ENCODE measurements at regions not wholly inside any gene's neighbourhood (a gene's known extent, or its start where the extent isn't known, plus 50 kb on each side); places are given as distances from the start of the nearest gene placed in this dataset.

DNA sequence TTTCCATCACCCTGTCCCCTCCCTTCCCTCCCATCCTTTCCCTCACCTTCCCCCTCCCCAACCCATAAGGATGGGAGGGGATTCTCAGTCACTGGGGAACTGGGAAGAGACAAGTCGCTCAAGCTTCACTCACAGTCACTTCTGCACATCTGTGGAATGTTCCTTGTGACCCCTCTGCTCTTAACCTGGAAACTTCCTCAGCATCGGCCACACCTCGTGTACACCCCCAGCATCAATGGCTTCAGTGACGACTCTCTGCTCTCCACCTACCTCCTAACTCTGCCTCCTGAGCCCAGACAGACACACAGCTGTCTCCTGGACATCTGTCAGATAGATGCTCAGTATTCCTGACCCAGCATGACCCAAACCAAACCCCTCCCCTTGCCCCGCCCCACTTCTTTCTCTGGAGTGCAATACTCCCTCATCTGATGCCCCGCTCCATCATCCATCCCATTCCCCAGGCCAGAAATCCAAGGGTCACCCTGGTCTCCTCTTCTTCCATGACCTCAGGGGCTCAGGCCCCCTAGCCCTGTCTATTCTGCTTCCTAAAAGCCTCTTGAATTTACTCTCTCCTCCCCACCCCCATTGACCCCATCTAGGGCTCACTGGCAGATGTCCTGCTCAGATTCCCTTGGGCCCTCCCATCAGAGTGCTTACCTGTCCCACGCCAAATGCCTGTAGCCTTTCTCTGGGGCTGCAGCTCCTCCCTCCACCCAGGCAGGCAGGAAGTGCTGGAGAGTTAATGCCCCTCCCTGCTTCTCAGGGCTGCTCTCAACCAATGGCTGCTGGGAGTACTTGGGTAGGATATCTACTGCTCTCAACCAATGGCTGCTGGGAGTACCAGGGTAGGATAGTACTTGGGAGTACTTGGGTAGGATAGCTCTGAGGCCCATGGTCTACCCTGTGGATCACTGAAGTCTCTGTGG is 83.1 kb upstream of the CSF3R start:
- no peak for ATAC-seq (ENCODE audit: low read depth)
- no peaks in the 10 kb centered on the region for H3K9me3 ChIP-seq (ENCODE audit: control extremely low read depth in 1 of 3, control insufficient read depth in 2 of 3, insufficient read depth in 1 of 3, low read length in 2 of 3)
- Mint-ChIP-seq H3K27me3 (peaks cover 4% of the 10 kb centered on the region), H3K4me3 (no peak overlapping the region), H3K9me3 (ENCODE audit: insufficient read depth) (no peaks in the 10 kb centered on the region), H3K4me1 (no peaks in the 10 kb centered on the region), H3K27ac (no peak overlapping the region)
- H4K20me1 ChIP-seq (ENCODE audit: control insufficient read depth, insufficient read depth, low read length, poor library complexity, severe bottlenecking) = no peaks in the 10 kb centered on the region
- POLR2A ChIA-PET = no interaction called here
- no peaks in the 10 kb centered on the region for H3K36me3 ChIP-seq (replicated peaks in 1 of 2; ENCODE audit: control extremely low read depth in 1 of 2, control insufficient read depth in 1 of 2, extremely low read depth in 1 of 2, insufficient read depth in 2 of 2, low read length in 1 of 2)
- TF ChIP-seq CTCF (IDR thresholded peaks at IDR 0.05) (no peak), EZH2 (IDR thresholded peaks at IDR 0.05; ENCODE audit: borderline replicate concordance, insufficient read depth, low read depth, low read length, poor library complexity, severe bottlenecking) (no peak)
- H2AFZ ChIP-seq (ENCODE audit: insufficient read depth, low read depth, low read length, poor library complexity, severe bottlenecking) = no peak overlapping the region
- no peak for DNase-seq
- no peaks in the 10 kb centered on the region for H3K79me2 ChIP-seq (ENCODE audit: control insufficient read depth, insufficient read depth, low read length)
- H3K9ac ChIP-seq (ENCODE audit: low read length) = no peak overlapping the region
- no peak overlapping the region for H3K4me3 ChIP-seq (ENCODE audit: control extremely low read depth in 1 of 5, extremely low read depth in 1 of 5, insufficient read depth in 1 of 5, low read depth in 2 of 5, low read length in 4 of 5)
- no peaks in the 10 kb centered on the region for H3K4me1 ChIP-seq (ENCODE audit: control insufficient read depth in 2 of 2, insufficient read depth in 2 of 2, low read length in 2 of 2)
- CTCF ChIA-PET = interaction anchor here (1.2 to 3.8 kb wide), 2 partner anchors 10 to 869 kb away, joined by 3 to 12 read pairs; no protein-coding TSS in a partner anchor
- intact Hi-C loops (cut with micrococcal nuclease) = no loop called here
- H3K4me2 ChIP-seq (replicated peaks; ENCODE audit: low read depth, low read length, poor library complexity, severe bottlenecking) = no peak overlapping the region
- H3K27me3 ChIP-seq (replicated peaks in 1 of 4; ENCODE audit: control extremely low read depth in 1 of 4, control insufficient read depth in 3 of 4, insufficient read depth in 4 of 4, low read length in 3 of 4) = no peaks in the 10 kb centered on the region
- 76% methylated on average over 6 of the region's 7 CpGs for WGBS (ENCODE audit: insufficient coverage)
- H3K27ac ChIP-seq (ENCODE audit: low read length in 2 of 2) = no peak overlapping the region

GRCh38 chr1:36562181-36562685 is 79.5 kb upstream of the CSF3R start:
- ATAC-seq (ENCODE audit: low read depth) = no peak
- H3K4me3 ChIP-seq (ENCODE audit: control extremely low read depth in 1 of 5, extremely low read depth in 1 of 5, insufficient read depth in 1 of 5, low read depth in 2 of 5, low read length in 4 of 5) = no peak overlapping the region
- CTCF ChIA-PET = no interaction called here
- TF ChIP-seq CTCF (IDR thresholded peaks at IDR 0.05) = no peak
- TF ChIP-seq EZH2 (IDR thresholded peaks at IDR 0.05; ENCODE audit: borderline replicate concordance, insufficient read depth, low read depth, low read length, poor library complexity, severe bottlenecking) = no peak
- POLR2A ChIA-PET = no interaction called here
- no peaks in the 10 kb centered on the region for H3K9me3 ChIP-seq (ENCODE audit: control extremely low read depth in 1 of 3, control insufficient read depth in 2 of 3, insufficient read depth in 1 of 3, low read length in 2 of 3)
- H3K4me2 ChIP-seq (replicated peaks; ENCODE audit: low read depth, low read length, poor library complexity, severe bottlenecking) = no peak overlapping the region
- H3K27me3 Mint-ChIP-seq = peaks cover 4% of the 10 kb centered on the region
- H3K27ac Mint-ChIP-seq = no peak overlapping the region
- no peaks in the 10 kb centered on the region for H3K79me2 ChIP-seq (ENCODE audit: control insufficient read depth, insufficient read depth, low read length)
- no peak overlapping the region for H2AFZ ChIP-seq (ENCODE audit: insufficient read depth, low read depth, low read length, poor library complexity, severe bottlenecking)
- WGBS (ENCODE audit: insufficient coverage) = 81% methylated on average over 3 of the region's 3 CpGs
- H3K36me3 ChIP-seq (replicated peaks in 1 of 2; ENCODE audit: control extremely low read depth in 1 of 2, control insufficient read depth in 1 of 2, extremely low read depth in 1 of 2, insufficient read depth in 2 of 2, low read length in 1 of 2) = no peaks in the 10 kb centered on the region
- no peaks in the 10 kb centered on the region for H3K4me1 Mint-ChIP-seq
- no peak overlapping the region for H3K9ac ChIP-seq (ENCODE audit: low read length)
- H3K27me3 ChIP-seq (replicated peaks in 1 of 4; ENCODE audit: control extremely low read depth in 1 of 4, control insufficient read depth in 3 of 4, insufficient read depth in 4 of 4, low read length in 3 of 4) = no peaks in the 10 kb centered on the region
- H3K4me3 Mint-ChIP-seq = no peak overlapping the region
- no peaks in the 10 kb centered on the region for H4K20me1 ChIP-seq (ENCODE audit: control insufficient read depth, insufficient read depth, low read length, poor library complexity, severe bottlenecking)
- H3K4me1 ChIP-seq (ENCODE audit: control insufficient read depth in 2 of 2, insufficient read depth in 2 of 2, low read length in 2 of 2) = no peaks in the 10 kb centered on the region
- DNase-seq = no peak
- no peaks in the 10 kb centered on the region for H3K9me3 Mint-ChIP-seq (ENCODE audit: insufficient read depth)
- intact Hi-C loops (cut with micrococcal nuclease) = no loop called here
- H3K27ac ChIP-seq (ENCODE audit: low read length in 2 of 2) = no peak overlapping the region

All from B cell (primary cell).